CD4-positive, alpha-beta T cell (primary cell): ENCODE measurements at regions not wholly inside any gene's neighbourhood (a gene's known extent, or its start where the extent isn't known, plus 50 kb on each side); places are given as distances from the start of the nearest gene placed in this dataset.

Experiments used
- ATAC-seq: fragments of 200-7000 bp; cut with Tn5 transposase; one replicate; pipeline ENCODE4 v1.10.0; 2022; ENCODE audit warnings: mild to moderate bottlenecking; ENCODE audit not compliant: poor library complexity
- CTCF ChIA-PET: fragments of 350-600 bp; sonication (Branson Sonifier 250); formaldehyde crosslinking; loops from one replicate; lab custom pipeline; 2021; ENCODE audit warnings: antibody characterized with exemption, inconsistent platforms; lab: Charles Lee
- POLR2A ChIA-PET: fragments of 350-600 bp; sonication (Branson Sonifier 250); formaldehyde crosslinking; loops from one replicate; lab custom pipeline; 2021; ENCODE audit warnings: antibody characterized with exemption, inconsistent platforms; lab: Charles Lee
- DNase-seq, 14 experiments: peaks; one replicate each; pipeline ENCODE4 v3.0.0-alpha.2; 2013 to 2020; ENCODE audit warnings: mixed read lengths in 2 of 14
- H3K27ac ChIP-seq, 2 donors: one replicate each; pipeline versions ENCODE4 v1.5.1 to v1.7.0; 2013; ENCODE audit warnings: low read length in 2 of 2, low read depth in 1 of 2, mild to moderate bottlenecking in 1 of 2
- H3K27me3 ChIP-seq, 2 experiments: 1 replicate in 1 of 2; 2 replicates in 1 of 2; pipeline versions ENCODE4 v1.6.1 to v1.7.0; 2013; ENCODE audit warnings: low read length in 2 of 2, control low read depth in 1 of 2, mild to moderate bottlenecking in 1 of 2, moderate library complexity in 1 of 2; ENCODE audit not compliant: insufficient read depth in 2 of 2, control insufficient read depth in 1 of 2
- H3K36me3 ChIP-seq: one replicate; pipeline ENCODE4 v1.6.1; 2013; ENCODE audit warnings: low read length, control low read depth; ENCODE audit not compliant: insufficient read depth
- H3K4me1 ChIP-seq: one replicate; pipeline ENCODE4 v1.6.1; 2013; ENCODE audit warnings: low read length, control low read depth; ENCODE audit not compliant: insufficient read depth
- H3K4me3 ChIP-seq: one replicate; pipeline ENCODE4 v1.5.1; 2013; ENCODE audit warnings: mild to moderate bottlenecking, low read length, moderate library complexity
- H3K9me3 ChIP-seq, 2 experiments: 1 replicate in 1 of 2; 2 replicates in 1 of 2; pipeline versions ENCODE4 v1.6.1 to v1.7.0; 2013; ENCODE audit warnings: low read length in 2 of 2, mild to moderate bottlenecking in 2 of 2, control low read depth in 1 of 2, moderate library complexity in 1 of 2; ENCODE audit not compliant: control insufficient read depth in 1 of 2, insufficient read depth in 1 of 2
- H3K27ac Mint-ChIP-seq: one replicate; pipeline ENCODE4 v1.8.0; 2020; ENCODE audit warnings: mixed read lengths
- H3K27me3 Mint-ChIP-seq: one replicate; pipeline ENCODE4 v1.8.0; 2021; ENCODE audit warnings: mixed read lengths
- H3K36me3 Mint-ChIP-seq: one replicate; pipeline ENCODE4 v1.8.0; 2021; ENCODE audit warnings: low read depth, mixed read lengths
- H3K4me1 Mint-ChIP-seq: one replicate; pipeline ENCODE4 v1.8.0; 2021; ENCODE audit warnings: low read depth, mixed read lengths
- H3K4me3 Mint-ChIP-seq: one replicate; pipeline ENCODE4 v1.8.0; 2020; ENCODE audit warnings: mild to moderate bottlenecking, mixed read lengths
- H3K9me3 Mint-ChIP-seq: one replicate; pipeline ENCODE4 v1.8.0; 2020; ENCODE audit warnings: mixed read lengths
- intact Hi-C, 2 experiments: fragments of 100-400 bp; cut with DNase I in 1 of 2; cut with micrococcal nuclease in 1 of 2; formaldehyde crosslinking; loops; one replicate each; pipeline versions ENCODE4 v1.15.1 to v1.9.0; 2023 to 2025; cut with DNase I, micrococcal nuclease
- TF ChIP-seq, protein P1 (sequence below): fragments of 200-600 bp; IDR thresholded peaks from one replicate; pipeline ENCODE4 v1.8.0; 2022; ENCODE audit warnings: antibody characterized with exemption, mild to moderate bottlenecking

DNA sequence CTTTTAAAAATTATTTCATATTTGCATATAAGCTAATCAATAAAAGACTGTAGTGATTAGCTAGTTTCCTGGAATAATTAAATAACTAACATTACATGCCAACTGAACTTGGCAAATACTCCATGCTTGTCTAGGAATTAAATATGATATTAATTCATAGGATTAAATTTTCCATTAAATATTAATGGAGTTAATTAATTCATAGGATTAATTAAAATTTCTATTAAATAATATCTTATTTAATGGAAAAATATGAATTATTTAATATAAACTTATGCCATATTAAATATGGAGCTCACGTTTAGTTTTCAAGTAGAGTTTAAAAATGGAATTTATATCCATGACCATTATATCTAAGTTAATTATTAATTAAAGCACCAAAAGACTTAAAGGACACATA is 517.8 kb upstream of the DAB2 start:
- no peaks in the 10 kb centered on the region for H3K36me3 ChIP-seq
- TF ChIP-seq, protein P1, sequence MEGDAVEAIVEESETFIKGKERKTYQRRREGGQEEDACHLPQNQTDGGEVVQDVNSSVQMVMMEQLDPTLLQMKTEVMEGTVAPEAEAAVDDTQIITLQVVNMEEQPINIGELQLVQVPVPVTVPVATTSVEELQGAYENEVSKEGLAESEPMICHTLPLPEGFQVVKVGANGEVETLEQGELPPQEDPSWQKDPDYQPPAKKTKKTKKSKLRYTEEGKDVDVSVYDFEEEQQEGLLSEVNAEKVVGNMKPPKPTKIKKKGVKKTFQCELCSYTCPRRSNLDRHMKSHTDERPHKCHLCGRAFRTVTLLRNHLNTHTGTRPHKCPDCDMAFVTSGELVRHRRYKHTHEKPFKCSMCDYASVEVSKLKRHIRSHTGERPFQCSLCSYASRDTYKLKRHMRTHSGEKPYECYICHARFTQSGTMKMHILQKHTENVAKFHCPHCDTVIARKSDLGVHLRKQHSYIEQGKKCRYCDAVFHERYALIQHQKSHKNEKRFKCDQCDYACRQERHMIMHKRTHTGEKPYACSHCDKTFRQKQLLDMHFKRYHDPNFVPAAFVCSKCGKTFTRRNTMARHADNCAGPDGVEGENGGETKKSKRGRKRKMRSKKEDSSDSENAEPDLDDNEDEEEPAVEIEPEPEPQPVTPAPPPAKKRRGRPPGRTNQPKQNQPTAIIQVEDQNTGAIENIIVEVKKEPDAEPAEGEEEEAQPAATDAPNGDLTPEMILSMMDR: no peak
- H3K27me3 ChIP-seq: no peaks in the 10 kb centered on the region
- no peaks in the 10 kb centered on the region for H3K4me1 ChIP-seq
- H3K27ac ChIP-seq: no peak overlapping the region
- Mint-ChIP-seq H3K4me3 (no peak overlapping the region), H3K9me3 (no peaks in the 10 kb centered on the region), H3K27ac (no peak overlapping the region), H3K4me1 (no peaks in the 10 kb centered on the region), H3K36me3 (no peaks in the 10 kb centered on the region), H3K27me3 (peaks cover 7% of the 10 kb centered on the region)
- H3K4me3 ChIP-seq: no peak overlapping the region
- DNase-seq (no peak), ATAC-seq (no peak)
- H3K9me3 ChIP-seq: peaks cover 0 to 5% of the 10 kb centered on the region in 2 experiments
- POLR2A ChIA-PET: no interaction called here
- intact Hi-C loops: no loop called here
- CTCF ChIA-PET: no interaction called here

DNA sequence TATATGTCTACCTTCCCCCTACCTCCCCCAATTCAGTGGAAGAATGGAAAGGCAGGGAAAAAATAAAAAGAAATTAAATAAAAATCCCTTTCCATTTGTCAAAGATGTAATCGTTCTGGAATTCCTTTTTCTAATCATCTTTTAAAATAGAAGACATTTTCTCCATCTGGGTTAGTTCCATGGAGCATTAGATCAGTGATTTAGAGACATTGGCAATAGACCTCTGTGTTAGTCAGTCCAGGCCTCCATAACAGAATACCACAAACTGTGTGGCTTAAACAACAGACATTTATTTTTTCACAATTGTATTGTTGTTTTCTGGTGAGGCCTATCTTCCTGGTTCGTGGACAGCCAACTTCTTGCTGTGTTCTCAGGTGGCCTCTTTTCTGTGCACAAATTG is 516.6 kb upstream of the DAB2 start:
- CTCF ChIA-PET: no interaction called here

DNA sequence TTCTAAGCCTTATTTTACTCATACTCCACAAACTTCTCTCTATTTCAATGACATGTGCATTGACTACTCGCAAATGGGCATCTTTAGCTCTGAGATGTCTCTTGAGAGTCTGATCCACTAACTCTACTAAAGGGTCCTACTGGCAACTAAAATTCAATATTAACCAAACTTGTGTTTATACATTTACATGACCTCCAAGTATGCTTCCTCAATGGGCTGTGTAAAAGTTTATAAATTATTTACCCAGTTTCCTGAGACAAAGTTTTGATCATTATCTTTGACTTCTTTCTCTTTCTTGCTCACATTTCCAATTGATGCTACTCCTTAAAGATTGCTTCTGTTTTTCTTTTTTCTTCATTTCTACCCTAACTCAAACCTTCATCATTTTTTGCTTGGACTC is 510.1 kb upstream of the DAB2 start:
- H3K4me3 ChIP-seq: no peak overlapping the region
- Mint-ChIP-seq H3K27me3 (peaks cover 53% of the 10 kb centered on the region), H3K4me3 (no peak overlapping the region), H3K4me1 (no peaks in the 10 kb centered on the region), H3K36me3 (no peaks in the 10 kb centered on the region), H3K27ac (no peak overlapping the region), H3K9me3 (no peaks in the 10 kb centered on the region)
- POLR2A ChIA-PET: no interaction called here
- no peak overlapping the region for H3K27ac ChIP-seq
- H3K9me3 ChIP-seq: peaks cover 0 to 5% of the 10 kb centered on the region in 2 experiments
- peaks cover 0 to 17% of the 10 kb centered on the region in 2 experiments for H3K27me3 ChIP-seq
- no peaks in the 10 kb centered on the region for H3K36me3 ChIP-seq
- CTCF ChIA-PET: no interaction called here
- TF ChIP-seq, protein P1: no peak
- intact Hi-C loops: no loop called here
- DNase-seq (no peak), ATAC-seq (no peak)
- H3K4me1 ChIP-seq: no peaks in the 10 kb centered on the region

More for the DNA sequence above, 516.6 kb upstream of the DAB2 start:
- Histone ChIP-seq H3K27ac (no peak overlapping the region), H3K9me3 (peaks cover 0 to 5% of the 10 kb centered on the region in 2 experiments), H3K4me1 (no peaks in the 10 kb centered on the region), H3K4me3 (no peak overlapping the region), H3K27me3 (no peaks in the 10 kb centered on the region), H3K36me3 (no peaks in the 10 kb centered on the region)
- H3K4me1 Mint-ChIP-seq: no peaks in the 10 kb centered on the region
- TF ChIP-seq, protein P1: no peak
- POLR2A ChIA-PET: no interaction called here
- no peaks in the 10 kb centered on the region for H3K36me3 Mint-ChIP-seq
- no peaks in the 10 kb centered on the region for H3K9me3 Mint-ChIP-seq
- peaks cover 16% of the 10 kb centered on the region for H3K27me3 Mint-ChIP-seq
- no peak overlapping the region for H3K27ac Mint-ChIP-seq
- ATAC-seq (no peak), DNase-seq (no peak)
- intact Hi-C loops: no loop called here
- H3K4me3 Mint-ChIP-seq: no peak overlapping the region
